Panc1 (cell line): ENCODE measurements at regions not wholly inside any gene's neighbourhood (a gene's known extent, or its start where the extent isn't known, plus 50 kb on each side); places are given as distances from the start of the nearest gene placed in this dataset.
"Not testable (repeated sequence)": the region's sequence is repeated elsewhere in the genome, so short reads cannot be mapped to it uniquely, and the experiment has no call there.

Experiments
- SIN3A ChIP-seq: IDR thresholded peaks from 2 replicates; pipeline ENCODE4 v1.6.1; 2012; ENCODE audit warnings: low read depth, mild to moderate bottlenecking, low read length, moderate library complexity, borderline replicate concordance; ENCODE audit not compliant: insufficient read depth
- TCF7L2 ChIP-seq: IDR thresholded peaks from 2 replicates; pipeline ENCODE4 v1.6.1; 2011; ENCODE audit warnings: mild to moderate bottlenecking, low read depth, low read length, inconsistent platforms

GRCh38 chr21:9823197-9824157, 697.9 kb upstream of the TPTE start:
- TF ChIP-seq SIN3A, TCF7L2: not testable (repeated sequence)
